HG02973 (cell line): ENCODE measurements at regions not wholly inside any gene's neighbourhood (a gene's known extent, or its start where the extent isn't known, plus 50 kb on each side); places are given as distances from the start of the nearest gene placed in this dataset.

ENCODE experiments used
- ATAC-seq: cut with Tn5 transposase; IDR thresholded peaks from one replicate; pipeline ENCODE4 v1.9.1; 2021; ENCODE audit warnings: moderate library complexity; ENCODE audit not compliant: unreplicated experiment

DNA sequence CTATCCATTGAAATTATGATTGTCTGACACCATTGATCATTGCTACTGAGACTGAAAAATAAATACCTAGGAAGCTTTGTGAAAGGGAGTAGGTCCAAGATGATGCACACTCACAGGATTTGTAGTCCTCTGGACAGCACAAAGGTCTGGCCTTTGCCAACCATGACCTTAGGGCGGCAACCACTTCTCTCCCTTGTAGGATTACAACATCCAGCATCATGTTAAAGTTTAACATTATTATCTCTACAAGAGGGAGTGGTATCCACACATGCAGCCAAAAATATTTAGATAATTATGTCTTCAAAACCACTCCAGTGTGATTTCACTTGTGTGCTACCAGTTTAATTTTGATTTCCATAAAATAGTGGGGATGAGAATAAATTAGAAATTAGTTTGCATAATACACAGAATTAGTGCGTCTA is 51.1 kb upstream of the NHSL1 start:
- no peak for ATAC-seq

DNA sequence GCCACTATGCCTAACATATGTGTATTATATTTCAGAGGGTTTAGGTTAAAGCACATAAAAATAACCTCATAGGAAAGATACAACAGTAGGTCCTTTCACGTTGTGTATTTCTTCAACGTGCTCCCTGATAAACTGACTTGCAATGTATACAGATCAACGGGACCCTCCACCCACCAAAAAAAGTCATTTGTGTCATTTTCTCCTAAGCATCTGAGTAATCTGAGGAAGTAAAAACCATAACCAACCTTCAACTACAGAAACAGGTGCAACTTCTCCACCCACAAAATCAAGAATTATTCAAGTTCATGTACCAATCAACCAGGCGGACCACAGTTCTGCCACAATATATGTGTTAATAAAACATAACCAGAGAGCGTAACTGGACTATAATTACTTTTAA is 54.9 kb upstream of the NHSL1 start:
- no peak for ATAC-seq

DNA sequence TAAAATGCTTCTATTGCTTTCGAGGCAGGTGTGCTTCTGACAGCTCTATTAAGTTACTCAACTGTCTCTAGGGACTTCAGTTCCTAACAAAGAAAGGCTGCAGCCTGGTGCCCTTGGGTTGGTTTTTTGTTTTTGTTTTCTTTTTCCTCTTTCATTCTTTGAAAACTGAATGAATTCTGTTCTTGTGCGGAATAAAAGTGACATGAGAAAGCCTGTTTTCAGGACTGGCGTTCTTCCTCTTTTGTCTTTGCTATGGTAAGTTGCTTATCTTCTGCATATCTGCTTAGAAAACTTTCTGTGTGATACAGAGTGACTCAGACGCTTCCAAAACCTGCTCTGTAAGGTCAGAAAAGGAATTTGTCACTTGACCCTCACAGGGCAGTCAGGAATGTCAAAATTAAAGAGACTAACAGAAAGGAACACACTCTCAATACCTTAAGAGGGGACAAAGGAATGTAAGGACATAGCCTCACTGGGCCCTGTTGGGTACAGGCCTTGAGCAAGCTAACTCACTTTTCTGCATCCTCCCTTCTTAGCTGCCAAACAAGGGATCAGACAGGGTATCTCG is 56.2 kb upstream of the NHSL1 start:
- no peak for ATAC-seq

DNA sequence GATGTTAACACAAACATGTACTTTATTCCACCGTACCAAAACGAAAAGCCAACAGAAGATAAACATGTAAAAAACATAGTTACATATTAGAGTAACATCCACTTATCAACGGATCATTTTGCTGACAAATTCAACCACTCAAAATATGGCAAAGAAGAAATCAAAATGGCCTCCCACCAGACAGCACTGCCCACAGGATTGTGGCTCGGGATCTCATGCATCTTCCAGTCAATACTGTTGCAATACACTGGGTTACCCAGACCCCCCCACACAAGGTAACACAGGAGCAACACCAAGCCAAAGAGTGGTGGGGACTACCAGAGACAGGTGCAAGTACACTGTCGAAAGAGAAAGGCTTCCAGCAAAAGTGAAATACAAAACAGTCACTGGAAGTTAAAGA is 57.9 kb upstream of the NHSL1 start:
- no peak for ATAC-seq

DNA sequence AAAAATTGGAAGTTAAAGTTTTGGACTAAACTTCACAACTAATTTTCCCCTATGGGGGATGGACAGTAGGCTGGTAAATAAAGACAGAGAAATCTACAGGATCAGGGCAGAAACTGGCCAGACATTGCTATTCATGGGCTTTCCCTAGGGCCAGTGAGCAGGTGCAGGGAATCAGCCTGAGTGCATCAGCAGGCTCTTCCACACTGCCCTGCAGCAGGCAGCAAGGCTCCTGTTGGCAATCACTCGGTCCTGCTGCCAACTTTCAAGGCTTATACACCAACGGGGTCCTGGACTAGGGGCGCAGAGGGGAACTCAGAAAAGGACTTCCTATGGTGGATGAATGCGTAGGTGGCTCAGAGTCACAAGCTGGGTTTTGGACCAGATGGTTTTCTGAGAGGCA is 59.8 kb upstream of the NHSL1 start:
- ATAC-seq, result no peak

DNA sequence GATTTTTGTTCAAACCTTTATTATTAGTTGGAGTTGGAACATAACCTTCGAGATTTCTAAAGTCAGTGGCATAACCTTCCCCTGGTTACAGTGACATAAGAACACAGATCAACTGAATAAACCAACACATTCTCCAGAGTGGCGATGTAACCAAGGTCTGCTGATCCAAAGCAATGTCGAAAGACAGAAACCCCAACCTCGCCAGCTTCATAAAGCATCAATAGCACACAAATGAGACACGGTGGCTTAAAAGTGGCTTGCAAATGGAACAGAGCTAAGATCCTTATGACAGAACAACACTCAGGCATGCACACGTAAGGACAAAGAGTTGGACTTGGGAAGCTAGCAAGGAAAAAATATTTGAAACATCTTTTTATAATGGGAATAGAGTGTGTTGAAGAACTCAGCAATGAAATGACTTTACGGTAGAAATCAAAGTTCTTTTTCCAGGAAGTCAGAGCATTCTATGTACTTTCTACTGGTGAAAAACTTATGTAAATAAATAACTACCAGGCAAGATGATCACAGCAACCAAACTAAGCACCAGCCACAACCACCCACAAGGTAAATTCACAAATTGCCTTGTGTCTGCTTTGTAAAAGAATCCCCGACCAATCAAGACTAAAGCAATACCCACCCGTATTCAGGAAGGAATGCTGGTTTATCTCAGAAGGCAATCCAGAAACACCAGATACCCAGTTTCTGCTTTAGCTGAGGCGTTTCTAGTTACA is 61.0 kb upstream of the NHSL1 start:
- no peak for ATAC-seq

DNA sequence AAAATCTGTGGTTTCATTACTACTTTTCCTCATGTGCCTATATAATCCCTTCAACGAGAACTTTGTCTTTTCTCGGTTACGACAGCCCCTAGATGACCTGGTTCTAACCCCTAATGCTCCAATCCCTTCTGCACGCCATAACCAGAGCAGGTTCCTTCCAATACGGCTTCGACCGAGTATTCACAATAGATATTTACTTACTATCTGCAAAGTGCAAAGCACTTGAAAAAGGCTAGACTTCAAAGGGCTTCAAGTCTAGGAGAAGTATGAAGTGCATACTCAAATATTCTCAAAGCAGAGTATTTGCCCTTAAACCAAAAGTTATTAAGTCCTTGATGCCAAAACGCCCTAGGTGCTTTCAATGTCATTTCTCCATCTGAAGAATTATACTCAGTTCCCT is 63.4 kb upstream of the NHSL1 start:
- ATAC-seq, result no peak

DNA sequence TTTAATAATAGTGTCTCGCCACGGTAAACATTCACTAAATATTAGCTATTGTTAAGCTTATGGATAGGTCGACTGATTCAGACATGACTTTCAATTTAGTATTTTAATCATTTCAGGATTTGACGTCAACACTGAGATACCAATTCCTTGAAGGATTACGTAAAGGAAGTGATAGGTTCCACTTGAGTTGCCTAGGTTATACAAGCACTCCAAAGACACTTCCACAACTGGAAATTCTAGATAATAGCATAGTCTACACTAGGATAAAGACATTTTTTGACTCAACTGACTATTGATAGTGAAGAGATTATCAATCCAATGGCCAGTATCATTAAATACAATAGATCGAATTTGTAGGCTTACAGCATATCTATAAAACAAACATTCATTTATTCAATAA is 63.9 kb upstream of the NHSL1 start:
- no peak for ATAC-seq

DNA sequence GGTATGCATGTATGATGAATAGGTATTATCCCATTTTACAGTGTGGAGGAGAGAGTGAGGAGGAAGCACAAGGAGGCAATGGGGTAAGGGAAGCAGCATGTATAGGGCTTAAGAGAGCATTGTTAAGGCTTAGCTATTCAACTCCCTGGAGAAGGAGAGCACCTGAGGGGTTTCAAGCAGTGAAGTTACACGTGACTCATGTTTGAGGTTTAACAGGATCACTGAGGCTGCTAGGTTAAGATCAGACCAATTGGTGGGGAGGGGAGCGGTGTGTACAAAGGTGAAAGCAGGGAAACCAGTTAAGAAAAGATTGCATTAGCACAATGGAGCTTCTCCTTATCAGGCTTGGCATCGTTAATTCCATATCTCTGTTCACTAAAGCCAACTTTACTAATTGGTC is 64.4 kb upstream of the NHSL1 start:
- no peak for ATAC-seq

DNA sequence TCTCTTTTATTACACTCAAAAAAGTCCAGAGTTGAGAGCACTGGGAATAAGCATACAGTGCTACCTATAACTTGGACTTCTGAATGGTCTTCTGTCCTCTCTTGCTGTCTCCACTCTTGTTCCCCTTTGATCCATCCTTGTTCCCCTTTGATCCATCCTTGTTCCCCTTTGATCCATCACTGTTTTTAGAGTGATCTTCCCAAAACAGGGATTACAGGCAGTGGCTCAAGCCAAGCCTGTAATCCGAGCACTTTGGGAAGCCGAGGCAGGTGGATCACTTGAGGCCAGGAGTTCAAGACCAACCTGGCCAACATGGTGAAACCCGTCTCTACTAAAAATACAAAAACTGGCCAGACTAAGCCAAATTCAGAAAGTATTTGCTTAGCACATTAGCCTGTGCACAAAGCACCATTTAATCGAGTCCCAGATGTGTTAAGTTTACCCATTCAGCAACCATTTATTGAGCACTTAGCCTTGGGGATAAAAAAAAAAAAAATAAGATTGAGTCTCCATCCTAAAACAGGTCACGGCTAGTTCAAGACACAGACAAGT is 65.0 kb upstream of the NHSL1 start:
- ATAC-seq, result no peak

DNA sequence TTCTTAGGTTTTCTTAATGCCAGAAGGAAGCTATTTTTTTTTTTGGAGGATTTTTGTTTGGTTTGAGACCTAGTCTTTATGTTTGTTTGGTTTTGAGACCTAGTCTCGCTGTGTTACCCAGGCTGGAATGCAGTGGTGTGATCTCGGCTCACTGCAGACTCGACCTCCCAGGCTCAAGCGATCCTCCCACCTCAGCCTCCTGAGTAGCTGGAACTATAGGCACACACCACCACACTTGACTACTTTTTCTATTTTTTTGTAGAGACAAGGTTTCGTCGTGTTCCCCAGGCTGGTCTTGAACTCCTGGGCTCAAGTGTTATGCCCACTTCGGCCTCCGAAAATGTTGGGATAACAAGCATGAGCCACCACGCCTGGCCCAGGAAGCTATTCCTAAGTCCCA is 67.8 kb upstream of the NHSL1 start:
- no peak for ATAC-seq

DNA sequence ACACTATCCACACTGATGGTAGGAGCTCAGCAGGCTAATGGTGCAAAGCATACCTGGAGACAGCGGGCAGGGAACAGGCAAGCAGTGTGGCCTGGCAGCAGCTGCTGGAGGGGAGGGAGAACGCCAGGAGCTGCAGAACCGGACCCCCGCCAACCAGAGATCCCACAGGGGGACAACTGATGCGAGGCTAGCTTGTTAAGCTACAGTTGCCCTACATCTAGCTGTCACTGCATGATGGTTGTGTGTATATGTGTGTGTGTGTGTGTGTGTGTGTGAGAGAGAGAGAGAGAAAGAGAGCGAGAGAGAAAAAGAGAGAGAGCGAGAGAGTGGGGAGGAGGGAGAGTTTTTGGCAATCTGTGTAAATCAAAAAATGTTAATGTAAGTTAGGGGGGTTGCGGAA is 69.7 kb upstream of the NHSL1 start:
- no peak for ATAC-seq

DNA sequence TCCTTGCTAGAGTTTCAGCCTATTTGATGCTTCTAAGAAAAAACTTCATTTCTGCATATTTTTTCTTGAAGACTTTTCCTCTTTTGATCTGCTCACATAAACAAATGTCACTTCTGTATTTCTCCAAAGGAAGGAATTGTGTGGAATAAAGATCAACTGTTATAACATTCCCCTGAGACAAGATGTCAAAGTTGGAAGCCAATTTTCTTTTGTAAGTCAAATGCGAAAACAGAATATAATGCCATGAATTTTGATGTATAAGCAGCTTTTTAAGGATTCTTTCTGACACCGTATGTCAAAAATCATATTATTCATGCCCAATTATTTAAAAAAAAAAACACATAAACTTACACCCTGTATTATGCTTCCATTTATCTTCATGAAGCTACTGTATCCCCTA is 70.3 kb upstream of the NHSL1 start:
- no peak for ATAC-seq

DNA sequence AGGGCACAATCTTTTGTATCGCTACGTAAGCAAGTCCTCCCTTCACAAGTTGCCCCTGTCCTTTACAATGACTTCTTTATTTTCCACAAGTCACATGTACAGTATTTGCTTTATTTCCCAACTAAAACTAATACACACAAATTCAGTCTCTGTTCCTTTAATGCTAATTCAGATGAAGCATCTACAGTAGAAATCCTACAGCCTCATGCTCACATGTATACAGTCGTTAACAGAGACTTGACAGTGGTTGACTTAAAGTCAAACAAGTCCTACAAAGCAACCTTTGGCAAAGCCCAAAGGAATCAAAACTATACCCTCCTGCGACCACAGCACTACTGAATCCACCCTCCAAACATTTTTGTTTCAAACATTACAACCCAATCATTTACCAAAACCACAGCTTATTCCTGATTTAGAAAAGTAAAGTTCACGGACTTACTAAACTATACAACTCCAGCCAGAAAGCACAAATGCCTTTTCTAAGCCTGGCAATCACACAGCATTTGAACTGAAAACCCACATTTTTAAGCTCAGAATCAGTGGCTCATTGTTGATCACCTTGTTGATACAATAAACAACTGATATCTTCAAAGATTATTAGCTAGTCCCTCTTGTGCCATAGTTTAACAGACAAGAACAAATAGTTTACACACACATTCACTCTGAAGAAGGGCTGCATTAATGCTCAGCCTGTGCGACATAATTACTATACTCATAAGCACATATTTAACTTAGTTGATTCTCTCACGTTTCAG is 70.9 kb upstream of the NHSL1 start:
- ATAC-seq, result no peak

DNA sequence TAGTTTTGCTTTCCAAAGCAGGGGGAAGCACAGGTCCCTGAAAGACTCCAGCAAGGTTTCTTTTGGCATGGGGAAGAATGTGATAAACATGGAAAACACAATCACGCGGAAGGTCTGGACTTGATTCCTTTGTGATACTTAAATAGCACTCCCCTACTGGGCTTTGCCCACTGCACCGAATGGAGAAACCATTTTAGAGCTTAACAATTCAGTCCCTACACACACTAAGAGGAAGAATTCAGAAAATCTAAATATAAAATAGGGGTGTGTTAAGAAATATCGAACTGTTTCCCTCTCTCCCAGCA is 71.4 kb upstream of the NHSL1 start:
- ATAC-seq, result no peak

DNA sequence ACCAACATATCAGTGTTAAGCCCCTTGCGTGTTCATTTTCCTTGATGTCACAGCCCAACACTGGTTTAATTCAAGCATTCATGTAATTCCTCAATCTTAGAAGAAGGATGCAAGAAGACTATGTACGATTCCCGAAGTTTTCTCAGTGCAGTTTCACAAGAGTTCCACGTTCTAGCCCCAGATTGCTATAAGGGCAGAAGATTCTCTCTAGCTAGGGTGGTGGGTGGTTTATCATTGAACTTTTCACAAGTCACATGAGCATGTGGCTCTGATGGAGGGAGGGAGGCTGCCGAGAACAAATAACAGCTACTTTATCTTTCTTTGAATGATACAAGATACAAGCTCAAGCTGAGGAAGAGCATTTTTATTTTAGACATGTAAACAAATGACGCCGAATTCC is 71.9 kb upstream of the NHSL1 start:
- ATAC-seq, result no peak

DNA sequence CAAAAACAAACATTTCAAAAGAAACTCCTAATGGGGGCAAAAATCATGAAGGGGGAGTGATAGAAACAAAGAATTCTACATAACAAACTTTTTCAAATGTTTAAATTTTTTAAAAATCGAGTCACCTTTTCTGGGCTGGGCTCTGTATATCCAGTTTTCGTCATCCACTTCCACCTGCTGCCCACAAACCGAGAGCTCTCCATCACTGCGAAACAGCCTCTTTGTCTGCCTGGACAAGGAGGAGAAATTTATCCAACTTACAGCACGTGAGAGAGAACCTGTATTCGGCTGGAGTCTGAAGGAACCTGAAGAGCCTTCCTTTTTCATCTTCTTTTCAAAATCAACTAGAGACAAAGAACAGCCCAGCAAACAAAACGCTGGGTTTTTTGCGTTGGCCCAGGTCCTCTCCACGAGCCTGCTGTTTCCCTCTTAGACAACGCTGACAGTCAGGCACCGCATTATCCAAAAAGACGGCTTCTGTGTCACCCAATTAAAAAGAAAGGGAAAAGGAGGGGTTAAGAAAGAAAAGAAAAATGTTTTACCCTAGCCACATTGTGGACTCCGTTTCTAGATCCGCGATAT is 72.4 kb upstream of the NHSL1 start:
- no peak for ATAC-seq

DNA sequence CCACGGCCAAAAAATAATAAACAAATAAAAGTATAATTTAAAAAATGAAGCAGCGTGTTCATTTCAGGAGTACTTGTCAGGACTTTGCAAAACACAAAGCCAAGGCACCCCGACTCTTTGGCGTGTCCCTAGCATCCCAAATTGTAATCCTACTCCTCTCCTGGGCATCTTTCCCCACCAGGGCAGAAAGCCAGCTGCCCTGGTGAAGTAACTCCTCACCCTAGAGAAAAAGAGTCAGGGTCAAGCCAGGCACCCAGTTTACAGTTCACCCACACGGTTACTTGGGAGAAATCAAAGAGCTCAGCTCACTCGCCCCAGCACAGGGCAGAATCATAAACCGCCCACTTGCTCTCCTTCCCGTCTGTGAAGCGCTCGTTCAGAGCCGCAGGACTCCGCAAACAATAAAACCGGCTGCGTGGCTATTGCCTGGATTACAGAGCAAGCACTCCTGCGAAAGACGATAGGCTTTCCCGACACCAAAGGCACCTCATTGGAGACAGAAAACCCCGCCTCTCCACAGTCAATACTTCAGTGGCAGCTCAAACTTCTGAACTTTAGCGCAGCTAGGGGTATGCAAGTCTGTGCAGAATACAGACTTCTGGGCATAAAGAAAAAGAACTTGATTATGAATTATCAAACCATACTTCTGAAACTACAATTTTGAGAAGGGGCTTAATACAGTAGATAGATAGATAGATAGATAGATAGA is 73.0 kb upstream of the NHSL1 start:
- no peak for ATAC-seq

DNA sequence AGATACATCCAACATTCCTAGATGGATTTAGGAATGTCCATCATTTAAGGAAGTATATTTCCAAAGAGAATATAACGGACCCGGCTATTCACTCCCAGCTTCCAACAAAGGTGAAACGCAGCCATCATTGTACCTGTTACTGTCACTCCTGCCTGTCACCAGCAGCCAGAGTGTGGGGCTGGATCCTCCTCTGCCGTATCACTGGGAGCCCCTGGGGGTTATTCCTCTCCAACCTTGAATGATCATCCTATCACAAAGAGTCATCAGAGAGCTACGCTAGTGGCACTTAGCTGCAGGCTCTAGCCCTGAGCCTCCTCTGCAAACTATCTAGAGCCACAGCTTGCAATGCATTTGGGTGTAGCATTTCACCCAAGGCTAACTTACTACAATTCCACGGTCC is 73.6 kb upstream of the NHSL1 start:
- no peak for ATAC-seq

DNA sequence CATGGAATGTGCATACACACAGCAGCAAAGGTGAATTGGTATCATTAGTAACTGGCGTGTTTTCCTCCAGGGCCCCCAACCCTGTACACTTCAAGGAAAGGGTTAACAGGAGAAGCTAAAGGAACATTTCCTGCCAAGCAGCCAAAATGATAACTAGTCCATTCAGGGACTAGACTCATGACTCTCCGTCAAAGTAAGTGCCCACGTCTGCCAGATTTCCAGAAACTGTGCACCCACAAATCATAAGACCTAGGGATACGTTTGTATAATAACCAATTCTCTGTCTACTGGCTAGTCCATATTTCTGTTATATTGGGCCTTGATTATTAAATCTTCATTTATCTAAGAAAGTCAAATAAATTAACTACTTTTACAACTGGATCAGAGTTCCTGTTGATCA is 76.0 kb upstream of the NHSL1 start:
- ATAC-seq, result no peak

DNA sequence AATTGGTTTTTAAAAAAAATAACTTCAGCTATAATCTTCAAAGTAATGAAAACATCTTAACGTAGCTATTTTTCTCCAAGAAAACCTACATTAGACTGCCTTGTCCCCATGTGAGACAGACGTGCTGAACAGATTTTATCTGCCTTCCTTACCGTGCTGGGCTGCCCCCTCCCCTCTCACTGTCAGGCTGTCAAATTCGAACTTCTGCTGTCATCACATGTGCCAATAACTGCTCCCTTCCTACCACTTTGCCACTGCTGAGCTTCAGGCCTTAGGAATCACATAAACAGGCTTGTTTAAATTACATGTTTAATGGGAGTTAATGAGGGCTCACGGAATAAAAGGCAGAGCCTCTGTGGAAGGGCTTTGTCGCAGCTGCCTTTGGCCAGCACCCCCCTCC is 77.0 kb upstream of the NHSL1 start:
- no peak for ATAC-seq
